HG03520 (cell line): ENCODE measurements at regions not wholly inside any gene's neighbourhood (a gene's known extent, or its start where the extent isn't known, plus 50 kb on each side); places are given as distances from the start of the nearest gene placed in this dataset.

ENCODE experiments used
- ATAC-seq: cut with Tn5 transposase; IDR thresholded peaks from one replicate; pipeline ENCODE4 v1.9.1; 2021; ENCODE audit warnings: mild to moderate bottlenecking, moderate library complexity; ENCODE audit not compliant: unreplicated experiment

- no peak for ATAC-seq
Measured at GRCh38 chr21:26659757-26660156, 86.7 kb upstream of the CYYR1 start.

- ATAC-seq = no peak
Measured at GRCh38 chr21:26659182-26659581, 86.1 kb upstream of the CYYR1 start.

GRCh38 chr21:26655460-26655859 is 82.4 kb upstream of the CYYR1 start:
- no peak for ATAC-seq

GRCh38 chr21:26653430-26653829 is 80.3 kb upstream of the CYYR1 start:
- ATAC-seq = no peak

DNA sequence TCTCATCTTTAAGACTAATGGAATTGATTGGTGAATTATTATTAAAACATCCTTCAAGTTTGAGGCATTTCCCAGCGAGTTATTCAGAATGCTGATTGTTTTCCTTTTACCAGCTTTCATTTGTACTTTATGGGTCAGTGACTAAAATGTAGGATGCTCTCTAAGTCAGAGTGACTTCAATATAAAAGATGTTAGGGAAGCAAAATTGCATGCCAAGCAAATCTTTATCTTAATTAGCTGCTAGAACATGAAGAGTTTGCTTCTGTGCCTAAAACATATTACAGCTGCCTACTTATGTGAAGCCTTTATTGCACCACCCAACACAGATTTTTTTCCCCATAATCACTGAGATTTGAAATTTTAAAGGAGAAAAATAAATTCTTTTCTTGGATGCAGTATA is 79.8 kb upstream of the CYYR1 start:
- no peak for ATAC-seq

- no peak for ATAC-seq
Measured at GRCh38 chr21:26641062-26641461, 68.0 kb upstream of the CYYR1 start.

GRCh38 chr21:26637201-26637745 is 64.2 kb upstream of the CYYR1 start:
- ATAC-seq = no peak

DNA sequence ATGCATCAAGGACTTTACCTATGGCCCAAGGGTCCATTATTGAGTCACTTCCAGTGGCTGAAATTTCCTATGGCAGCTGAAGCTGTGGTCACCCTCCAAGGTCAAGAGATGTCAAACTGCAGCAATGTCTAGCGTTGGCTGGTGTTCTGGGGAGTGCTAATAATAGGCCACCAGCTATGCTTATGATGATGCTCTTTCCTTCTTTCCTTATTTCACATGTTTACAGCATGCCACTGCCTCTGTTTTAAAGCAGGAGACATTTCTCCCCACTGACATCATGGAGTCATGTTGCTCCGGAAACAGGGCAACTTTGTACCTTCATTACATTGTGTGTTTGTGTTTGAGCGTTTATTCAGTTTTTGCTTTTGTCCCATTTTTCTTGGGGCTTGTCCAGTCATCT is 62.6 kb upstream of the CYYR1 start:
- ATAC-seq = no peak

GRCh38 chr21:26632691-26633090 is 59.6 kb upstream of the CYYR1 start:
- ATAC-seq = no peak

- ATAC-seq = no peak
Measured at GRCh38 chr21:26626187-26626586, 53.1 kb upstream of the CYYR1 start.

- ATAC-seq = no peak
Measured at GRCh38 chr21:26624983-26625519, 52.0 kb upstream of the CYYR1 start.
